ENCODE measurements at regions not wholly inside any gene's neighbourhood (a gene's known extent, or its start where the extent isn't known, plus 50 kb on each side); places are given as distances from the start of the nearest gene placed in this dataset.

- no peak for TF ChIP-seq CTCF (IDR thresholded peaks at IDR 0.05; ENCODE audit: insufficient read depth, low read length)
- no peak overlapping the region for H3K4me3 ChIP-seq (ENCODE audit: low read depth, low read length)
These were observed 219.9 kb upstream of the ATXN7L3B start for GRCh38 chr12:74317741-74318140.

GRCh38 chr12:74319886-74320285, 217.7 kb upstream of the ATXN7L3B start:
- TF ChIP-seq CTCF (IDR thresholded peaks at IDR 0.05; ENCODE audit: insufficient read depth, low read length): no peak
- DNase-seq (ENCODE audit: low read depth): no peak
- no peak overlapping the region for H3K4me3 ChIP-seq (ENCODE audit: low read depth, low read length)

More at GRCh38 chr12:74317741-74318140, 219.9 kb upstream of the ATXN7L3B start:
- no peak for DNase-seq (ENCODE audit: low read depth)

- H3K4me3 ChIP-seq (ENCODE audit: low read depth, low read length): no peak overlapping the region
- TF ChIP-seq CTCF (IDR thresholded peaks at IDR 0.05; ENCODE audit: insufficient read depth, low read length): no peak
- no peak for DNase-seq (ENCODE audit: low read depth)
These were observed 216.3 kb upstream of the ATXN7L3B start for GRCh38 chr12:74321381-74321780.

- DNase-seq (ENCODE audit: low read depth): no peak
- no peak overlapping the region for H3K4me3 ChIP-seq (ENCODE audit: low read depth, low read length)
- TF ChIP-seq CTCF (IDR thresholded peaks at IDR 0.05; ENCODE audit: insufficient read depth, low read length): no peak
These were observed 214.8 kb upstream of the ATXN7L3B start for GRCh38 chr12:74322792-74323191.

- no peak overlapping the region for H3K4me3 ChIP-seq (ENCODE audit: low read depth, low read length)
- DNase-seq (ENCODE audit: low read depth): no peak
- TF ChIP-seq CTCF (IDR thresholded peaks at IDR 0.05; ENCODE audit: insufficient read depth, low read length): no peak
These were observed 209.0 kb upstream of the ATXN7L3B start for GRCh38 chr12:74328623-74329022.

- no peak overlapping the region for H3K4me3 ChIP-seq (ENCODE audit: low read depth, low read length)
- no peak for TF ChIP-seq CTCF (IDR thresholded peaks at IDR 0.05; ENCODE audit: insufficient read depth, low read length)
- DNase-seq (ENCODE audit: low read depth): no peak
These were observed 202.9 kb upstream of the ATXN7L3B start for GRCh38 chr12:74334780-74335179.

- no peak overlapping the region for H3K4me3 ChIP-seq (ENCODE audit: low read depth, low read length)
- TF ChIP-seq CTCF (IDR thresholded peaks at IDR 0.05; ENCODE audit: insufficient read depth, low read length): no peak
- peak; percentile 54 for DNase-seq (ENCODE audit: low read depth)
These were observed 199.7 kb upstream of the ATXN7L3B start for GRCh38 chr12:74337951-74338350.

All from fibroblast of the aortic adventitia (primary cell).